ENCODE measurements at regions not wholly inside any gene's neighbourhood (a gene's known extent, or its start where the extent isn't known, plus 50 kb on each side); places are given as distances from the start of the nearest gene placed in this dataset.

DNA sequence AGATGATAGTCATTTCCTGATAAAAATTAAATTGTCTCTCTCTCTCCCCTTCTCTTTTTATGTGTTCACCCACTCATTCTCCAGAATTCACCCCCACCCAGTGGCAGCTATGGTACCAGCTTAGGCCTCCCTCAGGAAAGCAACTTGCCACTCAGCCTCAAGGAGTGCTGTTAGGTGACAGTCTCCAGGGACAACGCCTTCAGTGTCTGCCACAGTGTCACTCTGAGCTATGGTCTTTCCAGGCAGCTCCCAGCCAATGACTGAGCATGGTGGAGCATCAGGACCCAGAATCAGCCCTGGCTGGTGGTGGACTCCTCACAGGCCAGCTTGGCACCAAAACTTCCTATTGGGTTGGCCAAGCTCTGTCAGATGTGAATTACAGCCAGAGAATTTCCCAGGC, 140.9 kb upstream of the PIK3R1 start:
- no peaks in the 10 kb centered on the region for H3F3A ChIP-seq (ENCODE audit: control insufficient read depth, insufficient read depth)
- no peak overlapping the region for H3K4me2 ChIP-seq (ENCODE audit: low read length)
- H3K4me1 ChIP-seq (ENCODE audit: control insufficient read depth, low read length): no peaks in the 10 kb centered on the region
- no peak overlapping the region for H3K27ac ChIP-seq (ENCODE audit: low read depth, low read length)
- no peaks in the 10 kb centered on the region for H3K9me3 ChIP-seq (ENCODE audit: control insufficient read depth, insufficient read depth, low read length)
- H3K9me2 ChIP-seq (replicated peaks; ENCODE audit: control insufficient read depth, low read length): no peaks in the 10 kb centered on the region
- H3K4me3 ChIP-seq (ENCODE audit: low read length): no peak overlapping the region
- H3K79me2 ChIP-seq (ENCODE audit: control insufficient read depth, low read length): no peaks in the 10 kb centered on the region
- TF ChIP-seq EZH2phosphoT487 (IDR thresholded peaks at IDR 0.05; ENCODE audit: borderline replicate concordance, low read length): no peak
- TF ChIP-seq, protein P1, sequence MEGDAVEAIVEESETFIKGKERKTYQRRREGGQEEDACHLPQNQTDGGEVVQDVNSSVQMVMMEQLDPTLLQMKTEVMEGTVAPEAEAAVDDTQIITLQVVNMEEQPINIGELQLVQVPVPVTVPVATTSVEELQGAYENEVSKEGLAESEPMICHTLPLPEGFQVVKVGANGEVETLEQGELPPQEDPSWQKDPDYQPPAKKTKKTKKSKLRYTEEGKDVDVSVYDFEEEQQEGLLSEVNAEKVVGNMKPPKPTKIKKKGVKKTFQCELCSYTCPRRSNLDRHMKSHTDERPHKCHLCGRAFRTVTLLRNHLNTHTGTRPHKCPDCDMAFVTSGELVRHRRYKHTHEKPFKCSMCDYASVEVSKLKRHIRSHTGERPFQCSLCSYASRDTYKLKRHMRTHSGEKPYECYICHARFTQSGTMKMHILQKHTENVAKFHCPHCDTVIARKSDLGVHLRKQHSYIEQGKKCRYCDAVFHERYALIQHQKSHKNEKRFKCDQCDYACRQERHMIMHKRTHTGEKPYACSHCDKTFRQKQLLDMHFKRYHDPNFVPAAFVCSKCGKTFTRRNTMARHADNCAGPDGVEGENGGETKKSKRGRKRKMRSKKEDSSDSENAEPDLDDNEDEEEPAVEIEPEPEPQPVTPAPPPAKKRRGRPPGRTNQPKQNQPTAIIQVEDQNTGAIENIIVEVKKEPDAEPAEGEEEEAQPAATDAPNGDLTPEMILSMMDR (IDR thresholded peaks at IDR 0.05; ENCODE audit: low read depth, low read length, poor library complexity, severe bottlenecking): no peak
- no peaks in the 10 kb centered on the region for H4K20me1 ChIP-seq (ENCODE audit: control insufficient read depth, insufficient read depth, low read depth, low read length)
- no peaks in the 10 kb centered on the region for H3K27me3 ChIP-seq (ENCODE audit: control insufficient read depth, low read length)
- no peaks in the 10 kb centered on the region for H3K36me3 ChIP-seq (ENCODE audit: control insufficient read depth, low read length)

DNA sequence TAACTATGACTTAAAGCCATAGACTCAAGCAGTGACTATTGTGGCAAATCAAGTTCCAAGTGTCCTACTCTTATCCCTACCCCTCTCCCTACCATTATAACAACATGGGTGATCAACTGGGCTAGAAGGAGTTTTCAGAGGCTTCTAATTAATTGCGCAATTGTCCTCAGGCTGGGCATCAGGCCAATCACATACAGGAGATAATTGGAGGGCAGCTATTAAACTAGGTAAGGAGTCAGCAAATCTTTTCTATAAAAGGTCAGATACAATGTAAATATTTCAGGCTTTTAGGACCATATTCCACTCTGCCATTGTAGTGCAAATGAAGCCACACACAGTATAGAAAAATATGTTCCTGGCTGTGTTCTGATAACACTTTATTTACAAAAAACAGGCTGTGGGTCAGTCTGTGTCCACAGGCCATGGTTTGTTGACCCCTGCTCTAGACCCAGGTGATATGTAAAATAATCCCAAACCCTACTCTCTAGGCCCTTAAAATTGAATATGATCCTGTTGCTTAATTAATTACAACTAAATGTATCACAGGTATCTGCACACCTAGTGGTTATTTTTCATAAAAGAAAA, 141.4 kb upstream of the PIK3R1 start:
- no peaks in the 10 kb centered on the region for H3K4me1 ChIP-seq (ENCODE audit: control insufficient read depth, low read length)
- no peaks in the 10 kb centered on the region for H4K20me1 ChIP-seq (ENCODE audit: control insufficient read depth, insufficient read depth, low read depth, low read length)
- no peaks in the 10 kb centered on the region for H3K36me3 ChIP-seq (ENCODE audit: control insufficient read depth, low read length)
- H3K9me2 ChIP-seq (replicated peaks; ENCODE audit: control insufficient read depth, low read length): no peaks in the 10 kb centered on the region
- H3K27ac ChIP-seq (ENCODE audit: low read depth, low read length): no peak overlapping the region
- H3F3A ChIP-seq (ENCODE audit: control insufficient read depth, insufficient read depth): no peaks in the 10 kb centered on the region
- H3K9me3 ChIP-seq (ENCODE audit: control insufficient read depth, insufficient read depth, low read length): no peaks in the 10 kb centered on the region
- no peaks in the 10 kb centered on the region for H3K79me2 ChIP-seq (ENCODE audit: control insufficient read depth, low read length)
- no peak overlapping the region for H3K4me2 ChIP-seq (ENCODE audit: low read length)
- no peak overlapping the region for H3K4me3 ChIP-seq (ENCODE audit: low read length)
- TF ChIP-seq, protein P1 (IDR thresholded peaks at IDR 0.05; ENCODE audit: low read depth, low read length, poor library complexity, severe bottlenecking): no peak
- TF ChIP-seq EZH2phosphoT487 (IDR thresholded peaks at IDR 0.05; ENCODE audit: borderline replicate concordance, low read length): no peak
- H3K27me3 ChIP-seq (ENCODE audit: control insufficient read depth, low read length): no peaks in the 10 kb centered on the region

DNA sequence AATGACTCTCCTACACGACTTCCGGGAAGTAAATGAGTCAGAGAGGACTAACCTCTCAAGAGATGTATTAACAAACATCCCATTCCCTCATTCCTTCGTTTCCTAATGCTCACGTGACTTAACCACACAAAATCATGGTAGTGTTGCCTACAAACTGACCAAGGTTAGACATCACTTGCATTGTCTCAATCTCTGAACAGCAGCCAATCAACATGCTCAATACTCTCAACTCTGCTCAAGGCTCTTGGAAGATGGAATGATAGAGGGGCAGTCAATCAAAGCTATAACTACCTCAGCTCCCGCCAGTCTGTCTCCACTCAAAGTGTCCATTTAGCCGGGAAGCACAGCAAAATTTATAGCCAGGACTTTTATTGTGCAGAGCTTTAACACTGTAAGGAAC, 143.8 kb upstream of the PIK3R1 start:
- Histone ChIP-seq H3K79me2 (ENCODE audit: control insufficient read depth, low read length) (no peaks in the 10 kb centered on the region), H3K4me1 (ENCODE audit: control insufficient read depth, low read length) (no peaks in the 10 kb centered on the region), H3F3A (ENCODE audit: control insufficient read depth, insufficient read depth) (no peaks in the 10 kb centered on the region), H3K4me3 (ENCODE audit: low read length) (no peak overlapping the region), H3K9me2 (replicated peaks; ENCODE audit: control insufficient read depth, low read length) (no peaks in the 10 kb centered on the region), H3K27me3 (ENCODE audit: control insufficient read depth, low read length) (no peaks in the 10 kb centered on the region), H3K4me2 (ENCODE audit: low read length) (no peak overlapping the region), H3K36me3 (ENCODE audit: control insufficient read depth, low read length) (no peaks in the 10 kb centered on the region), H4K20me1 (ENCODE audit: control insufficient read depth, insufficient read depth, low read depth, low read length) (no peaks in the 10 kb centered on the region), H3K9me3 (ENCODE audit: control insufficient read depth, insufficient read depth, low read length) (no peaks in the 10 kb centered on the region), H3K27ac (ENCODE audit: low read depth, low read length) (no peak overlapping the region)
- TF ChIP-seq, protein P1 (IDR thresholded peaks at IDR 0.05; ENCODE audit: low read depth, low read length, poor library complexity, severe bottlenecking): no peak
- TF ChIP-seq EZH2phosphoT487 (IDR thresholded peaks at IDR 0.05; ENCODE audit: borderline replicate concordance, low read length): no peak

Measured in DOHH2 (cell line).